ENCODE measurements at regions not wholly inside any gene's neighbourhood (a gene's known extent, or its start where the extent isn't known, plus 50 kb on each side); places are given as distances from the start of the nearest gene placed in this dataset.

DNA sequence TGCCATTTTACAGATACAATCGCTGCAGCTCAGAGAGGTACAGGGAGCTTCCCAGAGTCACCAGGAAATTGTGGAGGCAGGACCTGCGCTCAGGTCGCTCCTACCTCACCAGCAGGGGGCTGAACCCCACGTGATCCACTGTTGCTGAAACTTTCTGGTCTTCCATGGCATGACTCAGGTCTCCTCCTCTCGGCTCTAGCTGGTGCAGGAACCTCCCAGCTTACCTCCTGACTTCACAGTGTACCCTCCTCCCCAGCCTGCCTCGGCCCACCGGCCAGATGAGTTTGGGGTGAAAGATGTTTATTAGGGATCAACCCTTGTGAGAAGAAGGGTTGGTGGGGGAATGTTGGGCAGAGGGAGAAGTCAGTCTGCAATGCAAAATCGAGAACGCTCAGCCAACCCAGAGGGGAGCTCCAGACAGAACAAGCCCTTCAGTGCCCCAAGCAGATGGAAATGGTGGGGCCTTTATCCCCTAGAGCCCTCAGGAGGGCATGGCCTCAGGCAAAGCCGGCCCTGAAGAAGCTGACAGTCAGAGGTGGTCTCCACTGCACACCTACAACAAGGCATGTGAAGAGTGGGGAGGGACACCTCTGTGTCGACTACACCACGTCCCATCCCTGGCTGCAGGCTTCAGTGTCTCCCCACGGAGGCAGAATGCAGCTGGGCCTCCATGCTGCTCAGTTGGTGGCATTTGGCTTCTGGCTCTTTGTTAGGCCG, 118.6 kb upstream of the PRR20G start:
- H3K9ac ChIP-seq (ENCODE audit: low read depth, low read length), result no peak overlapping the region
- no peaks in the 10 kb centered on the region for H3K36me3 ChIP-seq (ENCODE audit: insufficient read depth, low read length)
- H3K4me1 ChIP-seq (ENCODE audit: insufficient read depth, low read length), result peaks cover 41% of the 10 kb centered on the region
- H3K9me3 ChIP-seq (ENCODE audit: control insufficient read depth, insufficient read depth, low read length), result no peaks in the 10 kb centered on the region

DNA sequence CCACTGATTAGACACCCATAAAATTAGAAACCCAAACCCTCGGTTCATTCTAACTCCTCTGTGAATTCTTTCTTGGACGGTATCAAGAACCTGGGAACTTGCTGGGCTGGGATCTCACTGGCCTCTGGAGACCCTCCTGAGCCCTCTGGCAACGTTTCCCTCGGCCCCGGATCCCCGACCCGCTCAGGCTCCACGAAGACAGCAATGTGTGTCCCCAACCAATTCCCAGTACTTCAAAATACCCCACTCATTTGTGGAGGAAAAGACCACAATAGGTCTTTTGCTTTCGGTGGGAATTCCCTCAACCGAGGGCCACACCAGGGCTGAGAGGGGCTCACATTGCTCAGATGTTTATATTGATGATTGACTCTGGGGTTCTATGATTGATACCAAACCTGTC, 117.9 kb upstream of the PRR20G start:
- Histone ChIP-seq H3K9me3 (ENCODE audit: control insufficient read depth, insufficient read depth, low read length) (no peaks in the 10 kb centered on the region), H3K9ac (ENCODE audit: low read depth, low read length) (no peak overlapping the region), H3K4me1 (ENCODE audit: insufficient read depth, low read length) (peaks cover 35% of the 10 kb centered on the region), H3K36me3 (ENCODE audit: insufficient read depth, low read length) (no peaks in the 10 kb centered on the region)

DNA sequence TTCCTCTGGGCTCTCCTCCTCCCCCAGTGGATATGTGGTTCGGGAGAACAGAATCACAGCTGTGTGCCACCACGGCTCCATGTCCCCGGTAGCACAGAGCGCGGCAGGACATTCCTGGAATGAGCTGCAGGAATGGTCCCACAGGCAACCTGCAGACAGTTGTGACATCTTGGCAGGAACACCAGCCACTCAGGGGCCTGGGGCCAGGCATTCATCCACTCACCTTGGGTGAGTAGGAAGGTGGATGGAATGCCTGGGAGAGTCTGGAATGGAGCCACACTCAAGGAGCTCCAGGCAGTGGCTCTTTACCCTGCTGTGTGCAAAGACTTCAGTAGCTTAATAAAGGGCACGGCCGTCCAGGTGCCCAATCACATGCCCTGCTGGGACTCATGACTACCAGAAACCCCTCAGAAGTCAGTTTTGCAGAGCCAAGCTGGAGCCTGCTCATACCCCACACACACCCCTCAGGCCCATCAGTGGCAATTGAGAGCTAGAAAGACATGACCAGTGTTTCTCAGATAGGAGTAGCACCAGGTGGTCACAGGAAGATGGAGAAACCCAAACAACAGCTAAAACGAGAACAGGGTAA, 117.3 kb upstream of the PRR20G start:
- no peak overlapping the region for H3K9ac ChIP-seq (ENCODE audit: low read depth, low read length)
- no peaks in the 10 kb centered on the region for H3K9me3 ChIP-seq (ENCODE audit: control insufficient read depth, insufficient read depth, low read length)
- H3K36me3 ChIP-seq (ENCODE audit: insufficient read depth, low read length), result no peaks in the 10 kb centered on the region
- H3K4me1 ChIP-seq (ENCODE audit: insufficient read depth, low read length), result peaks cover 30% of the 10 kb centered on the region; the same call in 1 of the 2 replicates

DNA sequence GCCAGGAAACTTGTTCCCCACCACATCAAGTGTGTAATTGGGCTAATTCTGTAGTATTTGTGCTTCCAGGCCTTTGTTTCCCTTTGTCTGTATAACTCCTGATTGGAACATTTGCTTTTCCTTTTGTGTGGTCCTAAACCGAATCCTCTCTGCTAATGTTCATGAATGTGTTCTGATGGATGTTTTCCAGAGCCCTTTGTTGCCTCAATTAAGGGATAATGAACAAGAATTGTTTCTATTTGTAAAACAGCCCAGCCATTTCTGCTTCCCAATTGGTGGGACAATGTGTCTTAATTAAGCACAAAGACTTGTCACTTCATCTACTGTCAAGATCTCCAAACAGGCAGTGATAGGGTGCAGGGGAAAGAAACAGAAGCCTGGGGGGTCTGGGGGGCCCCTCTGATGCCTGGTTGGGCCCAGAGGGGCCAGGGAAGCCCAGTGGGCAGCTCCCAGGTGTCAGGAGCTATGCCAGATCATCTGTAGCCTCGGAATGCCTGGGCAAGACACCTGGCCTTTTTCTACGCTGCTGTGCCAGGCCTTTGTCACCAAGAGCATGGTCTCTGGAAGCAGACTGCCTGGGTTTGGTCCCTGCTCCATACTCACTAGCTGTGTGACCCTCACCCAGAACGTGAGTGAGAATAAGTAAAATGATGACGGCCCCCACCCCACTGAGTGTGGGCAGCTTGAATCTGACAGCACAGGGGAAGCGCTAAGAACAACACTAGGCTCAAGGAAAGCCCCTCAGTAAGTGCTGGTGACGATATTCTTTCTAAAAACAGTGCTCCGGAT, 116.6 kb upstream of the PRR20G start:
- Histone ChIP-seq H3K36me3 (ENCODE audit: insufficient read depth, low read length) (no peaks in the 10 kb centered on the region), H3K9me3 (ENCODE audit: control insufficient read depth, insufficient read depth, low read length) (peaks cover 3% of the 10 kb centered on the region; the same call in 1 of the 2 replicates), H3K9ac (ENCODE audit: low read depth, low read length) (no peak overlapping the region), H3K4me1 (ENCODE audit: insufficient read depth, low read length) (peaks cover 28% of the 10 kb centered on the region; the same call in 1 of the 2 replicates)

DNA sequence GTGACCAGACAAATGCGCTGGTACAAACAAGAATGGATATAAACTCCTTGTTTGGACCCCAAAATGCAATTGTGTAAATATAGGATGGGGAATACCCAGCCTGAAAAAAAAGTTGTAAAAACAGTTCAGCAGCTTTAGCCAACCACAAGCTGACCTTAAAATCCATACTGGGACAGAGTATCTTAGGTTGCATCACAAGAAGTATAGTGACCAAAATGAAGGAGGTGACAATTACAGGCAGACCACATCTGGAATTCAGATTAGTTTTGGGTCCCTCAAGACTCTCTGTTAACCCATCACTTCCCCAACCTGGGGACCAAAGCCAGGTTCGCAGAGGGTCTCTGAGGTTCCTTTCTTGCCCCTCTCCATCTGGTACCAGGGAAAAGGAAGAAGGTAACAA, 115.9 kb upstream of the PRR20G start:
- H3K9ac ChIP-seq (ENCODE audit: low read depth, low read length), result no peak overlapping the region

DNA sequence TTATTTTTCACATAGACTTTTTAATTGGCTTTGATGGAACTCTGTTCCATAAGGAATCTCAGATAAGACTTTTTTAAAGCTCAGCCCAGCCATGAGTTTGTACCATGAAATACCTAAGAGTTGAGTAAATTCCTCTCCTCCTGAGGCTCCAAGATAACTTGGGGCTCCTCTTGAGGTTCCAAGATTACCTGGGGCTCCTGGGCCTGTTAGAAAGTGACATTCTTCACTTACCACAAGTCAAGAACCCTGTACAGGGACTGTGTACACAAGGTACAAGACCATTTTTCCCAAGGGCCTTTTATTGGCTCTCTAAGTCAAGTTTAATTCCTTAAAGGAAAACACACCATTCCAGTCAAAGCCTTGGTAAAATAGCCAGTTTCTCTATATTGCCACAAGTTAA, 111.3 kb upstream of the PRR20G start:
- Histone ChIP-seq H3K36me3 (ENCODE audit: insufficient read depth, low read length) (no peaks in the 10 kb centered on the region), H3K4me1 (ENCODE audit: insufficient read depth, low read length) (peaks cover 20% of the 10 kb centered on the region), H3K9ac (ENCODE audit: low read depth, low read length) (no peak overlapping the region), H3K9me3 (ENCODE audit: control insufficient read depth, insufficient read depth, low read length) (peaks cover 3% of the 10 kb centered on the region; the same call in 1 of the 2 replicates)

More for the DNA sequence above, 115.9 kb upstream of the PRR20G start:
- Histone ChIP-seq H3K36me3 (ENCODE audit: insufficient read depth, low read length) (no peaks in the 10 kb centered on the region), H3K9me3 (ENCODE audit: control insufficient read depth, insufficient read depth, low read length) (peaks cover 3% of the 10 kb centered on the region; the same call in 1 of the 2 replicates), H3K4me1 (ENCODE audit: insufficient read depth, low read length) (peaks cover 28% of the 10 kb centered on the region; the same call in 1 of the 2 replicates)

DNA sequence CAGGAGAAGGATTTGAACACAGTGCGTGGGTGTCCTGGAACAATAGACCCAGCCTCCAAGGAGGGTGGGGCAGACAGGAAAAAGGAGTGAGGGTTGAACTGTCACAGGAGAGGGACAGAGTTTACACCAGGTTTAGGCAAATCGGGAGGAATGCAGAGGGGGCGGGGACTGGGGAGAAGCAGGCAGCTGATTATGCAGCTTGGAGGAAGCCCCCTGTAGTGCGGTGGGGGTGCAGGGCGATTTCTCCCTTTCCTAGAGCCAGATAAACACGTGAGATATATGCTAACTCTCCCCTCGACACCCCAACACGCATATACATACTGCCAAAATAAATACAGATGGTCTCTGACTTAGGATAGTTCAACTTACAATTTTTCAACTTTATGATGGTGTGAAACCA, 108.6 kb upstream of the PRR20G start:
- Histone ChIP-seq H3K9ac (ENCODE audit: low read depth, low read length) (peak overlapping the region; percentile 13; the same call in 1 of the 2 replicates), H3K36me3 (ENCODE audit: insufficient read depth, low read length) (no peaks in the 10 kb centered on the region), H3K4me1 (ENCODE audit: insufficient read depth, low read length) (peaks cover 20% of the 10 kb centered on the region), H3K9me3 (ENCODE audit: control insufficient read depth, insufficient read depth, low read length) (peaks cover 3% of the 10 kb centered on the region; the same call in 1 of the 2 replicates)

DNA sequence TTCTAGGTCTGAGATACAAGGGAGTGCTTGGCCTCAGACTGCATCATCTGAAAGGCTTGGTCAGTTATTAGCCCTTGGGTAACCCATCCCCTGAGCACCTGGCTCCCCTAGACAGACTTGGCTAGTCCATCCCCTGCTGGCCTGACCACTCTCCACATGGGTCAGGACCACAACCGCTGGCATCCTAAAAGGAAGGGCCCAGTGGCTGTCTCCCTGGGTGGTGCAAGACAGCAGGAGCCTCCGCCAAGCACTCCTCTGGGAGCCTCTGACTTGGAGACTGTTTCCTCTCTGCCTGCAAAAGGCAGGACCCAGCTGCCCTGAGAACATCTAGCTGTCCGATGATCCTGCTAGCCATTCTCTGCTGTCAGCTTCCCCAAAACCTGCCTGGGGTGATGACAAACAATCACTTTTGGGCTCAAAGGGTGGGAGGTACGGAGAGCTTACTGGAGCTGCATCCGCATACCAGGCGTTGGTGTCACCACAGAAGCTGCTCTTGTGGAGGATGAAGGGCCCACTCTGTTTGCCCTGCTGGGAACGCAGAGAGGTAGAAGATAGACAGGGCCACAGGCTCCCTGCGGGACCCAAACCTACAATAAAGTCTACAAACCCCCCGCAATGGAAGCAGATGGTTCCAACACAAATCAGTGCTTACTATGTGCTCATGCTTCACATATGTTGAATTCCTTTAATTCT, 108.0 kb upstream of the PRR20G start:
- Histone ChIP-seq H3K9me3 (ENCODE audit: control insufficient read depth, insufficient read depth, low read length) (peaks cover 3% of the 10 kb centered on the region; the same call in 1 of the 2 replicates), H3K36me3 (ENCODE audit: insufficient read depth, low read length) (no peaks in the 10 kb centered on the region), H3K4me1 (ENCODE audit: insufficient read depth, low read length) (peaks cover 20% of the 10 kb centered on the region), H3K9ac (ENCODE audit: low read depth, low read length) (no peak overlapping the region; the same call in 1 of the 2 replicates)

DNA sequence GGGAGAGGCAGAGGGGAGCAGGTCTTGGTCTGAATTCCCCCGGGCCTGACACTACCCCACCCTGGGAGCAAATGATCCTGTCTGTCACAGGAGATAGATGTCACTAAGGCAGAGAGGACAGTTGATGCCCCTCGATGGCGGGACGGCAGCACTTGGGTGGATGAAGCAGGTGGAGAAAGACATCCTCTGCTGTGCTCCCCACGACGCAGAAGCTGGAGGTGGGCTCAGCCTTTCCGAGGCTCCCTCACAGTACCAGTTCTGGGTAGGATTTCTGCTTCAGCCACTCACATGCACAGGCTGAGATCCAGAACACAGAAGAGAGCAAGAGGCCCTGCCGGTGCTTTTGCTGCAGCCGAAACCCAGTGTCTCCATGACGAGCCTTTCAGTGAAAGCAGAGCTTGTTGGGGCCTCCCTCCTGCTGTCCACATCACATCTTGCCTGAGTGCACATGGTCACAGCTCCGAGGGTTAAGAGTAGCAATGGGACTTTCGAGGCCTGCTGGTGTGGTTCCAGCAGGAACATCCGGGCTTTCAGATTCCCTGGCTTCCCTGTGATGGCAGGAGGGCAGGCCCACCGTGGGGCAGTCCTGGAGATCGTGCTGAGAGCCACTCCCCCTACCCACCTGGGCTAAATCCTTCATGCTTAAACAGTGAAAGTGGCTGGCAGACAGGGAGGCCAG, 107.3 kb upstream of the PRR20G start:
- Histone ChIP-seq H3K9me3 (ENCODE audit: control insufficient read depth, insufficient read depth, low read length) (peaks cover 3% of the 10 kb centered on the region; the same call in 1 of the 2 replicates), H3K4me1 (ENCODE audit: insufficient read depth, low read length) (peaks cover 22% of the 10 kb centered on the region), H3K36me3 (ENCODE audit: insufficient read depth, low read length) (no peaks in the 10 kb centered on the region), H3K9ac (ENCODE audit: low read depth, low read length) (no peak overlapping the region)

DNA sequence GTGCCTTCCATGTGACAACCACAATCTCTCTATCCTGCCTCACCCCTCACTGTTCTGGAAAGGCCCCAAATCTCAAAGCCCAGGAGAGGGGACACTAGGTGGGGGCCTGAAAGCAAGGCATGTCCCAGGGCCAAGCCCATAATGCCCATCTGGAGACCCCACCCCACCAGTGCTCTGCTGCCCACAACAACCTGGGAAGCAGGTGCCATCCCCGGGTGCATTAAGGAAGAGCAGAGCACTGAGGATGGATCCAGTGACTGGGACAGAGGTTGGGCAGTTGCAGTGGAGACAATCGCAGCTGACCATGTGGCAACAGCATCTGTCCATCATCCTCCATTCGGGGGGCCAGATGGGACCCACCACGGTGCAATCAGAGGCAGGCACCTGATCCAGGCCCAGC, 106.2 kb upstream of the PRR20G start:
- Histone ChIP-seq H3K4me1 (ENCODE audit: insufficient read depth, low read length) (peaks cover 24% of the 10 kb centered on the region), H3K9ac (ENCODE audit: low read depth, low read length) (no peak overlapping the region), H3K9me3 (ENCODE audit: control insufficient read depth, insufficient read depth, low read length) (no peaks in the 10 kb centered on the region), H3K36me3 (ENCODE audit: insufficient read depth, low read length) (no peaks in the 10 kb centered on the region)

DNA sequence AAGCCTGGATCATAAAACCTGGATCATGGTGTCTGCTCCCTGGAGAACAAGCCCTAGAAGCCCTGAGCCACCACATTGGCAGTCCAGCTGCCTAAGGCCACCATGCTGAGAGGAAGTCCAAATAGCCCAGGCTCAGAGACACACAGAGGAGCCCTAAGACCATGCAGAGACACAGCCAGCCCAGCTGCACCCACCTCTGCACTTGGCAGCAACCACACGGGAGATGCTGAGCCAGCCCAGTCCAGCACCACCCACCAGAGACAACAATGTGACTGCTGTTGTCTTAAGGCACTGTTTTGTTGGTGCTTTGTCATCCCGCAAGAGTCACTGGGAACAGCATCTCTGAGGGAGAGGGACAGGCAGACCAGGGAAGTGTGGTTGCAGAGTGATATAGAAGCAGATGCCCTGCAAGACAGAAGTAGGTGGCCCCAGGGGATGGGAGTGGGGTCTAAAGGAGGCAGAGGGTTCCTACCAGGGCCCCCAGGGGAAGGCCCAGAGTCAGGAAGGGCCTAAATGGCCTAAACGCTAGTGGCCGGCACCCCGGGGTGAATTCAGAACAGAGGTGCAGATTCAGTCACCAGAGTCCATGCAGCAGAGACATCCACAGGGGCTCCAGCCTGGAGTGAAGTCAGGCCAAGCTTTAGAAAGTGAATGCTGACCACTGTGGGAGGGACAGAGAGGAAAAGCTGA, 105.4 kb upstream of the PRR20G start:
- Histone ChIP-seq H3K9ac (ENCODE audit: low read depth, low read length) (no peak overlapping the region), H3K4me1 (ENCODE audit: insufficient read depth, low read length) (peaks cover 24% of the 10 kb centered on the region), H3K36me3 (ENCODE audit: insufficient read depth, low read length) (no peaks in the 10 kb centered on the region), H3K9me3 (ENCODE audit: control insufficient read depth, insufficient read depth, low read length) (no peaks in the 10 kb centered on the region)

DNA sequence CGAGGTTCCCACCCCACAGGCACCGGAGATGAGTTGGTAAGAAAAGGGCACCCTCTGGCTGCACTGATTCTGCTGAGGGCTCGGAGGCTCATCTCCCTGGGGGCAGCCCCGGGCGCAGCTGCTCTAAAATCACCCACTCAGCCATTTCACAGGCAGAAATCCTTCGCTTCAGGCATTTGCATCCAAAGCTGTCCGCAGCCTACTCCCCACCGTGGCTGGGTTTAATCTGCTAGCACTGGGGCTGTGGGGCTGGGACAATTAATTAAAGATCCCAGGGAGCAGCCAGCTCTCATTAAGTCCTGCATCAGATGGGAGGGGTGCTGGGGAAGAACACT, 104.3 kb upstream of the PRR20G start:
- no peaks in the 10 kb centered on the region for H3K9me3 ChIP-seq (ENCODE audit: control insufficient read depth, insufficient read depth, low read length)
- H3K4me1 ChIP-seq (ENCODE audit: insufficient read depth, low read length), result peaks cover 22% of the 10 kb centered on the region
- no peak overlapping the region for H3K9ac ChIP-seq (ENCODE audit: low read depth, low read length)
- H3K36me3 ChIP-seq (ENCODE audit: insufficient read depth, low read length), result no peaks in the 10 kb centered on the region

DNA sequence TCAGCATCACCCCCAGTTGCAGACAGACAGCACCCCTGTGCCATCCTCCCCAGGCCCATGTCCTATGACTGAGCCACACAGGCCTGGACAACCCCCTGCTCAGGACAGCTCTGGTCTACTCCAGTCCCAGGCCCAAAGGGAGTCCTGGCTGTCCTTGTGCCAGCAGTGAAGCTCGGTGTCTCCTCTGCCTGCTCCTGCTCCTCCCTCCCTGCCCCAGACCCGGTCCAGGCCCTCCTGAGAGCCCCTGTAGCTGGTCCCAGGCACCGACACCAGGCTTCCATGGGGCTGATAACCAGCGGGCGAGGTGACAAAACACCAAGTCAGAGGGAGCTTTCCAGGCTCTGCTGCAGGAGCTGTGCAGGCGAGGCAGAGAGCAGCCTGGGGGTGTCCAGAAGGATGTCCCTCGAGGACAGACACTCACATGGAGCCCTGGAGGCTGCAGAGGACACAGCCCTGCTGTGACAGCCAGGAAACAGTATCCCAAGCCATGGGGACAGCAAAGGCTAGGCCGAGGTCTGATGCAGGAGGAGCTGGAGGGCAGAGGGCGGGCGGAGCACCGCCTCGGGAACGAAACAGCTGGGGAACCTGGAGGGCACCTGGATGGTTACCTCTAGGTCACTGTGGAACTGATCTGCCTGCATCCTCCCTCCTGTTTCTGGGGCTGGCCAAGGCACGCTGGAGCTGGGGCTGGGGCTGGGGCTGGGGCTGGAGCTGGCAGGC, 103.8 kb upstream of the PRR20G start:
- no peaks in the 10 kb centered on the region for H3K9me3 ChIP-seq (ENCODE audit: control insufficient read depth, insufficient read depth, low read length)
- H3K4me1 ChIP-seq (ENCODE audit: insufficient read depth, low read length), result peaks cover 17% of the 10 kb centered on the region
- H3K9ac ChIP-seq (ENCODE audit: low read depth, low read length), result no peak overlapping the region
- H3K36me3 ChIP-seq (ENCODE audit: insufficient read depth, low read length), result no peaks in the 10 kb centered on the region

Measured in ES-I3 (cell line).